Adrenal gland (tissue), 5 donors: ENCODE measurements at regions not wholly inside any gene's neighbourhood (a gene's known extent, or its start where the extent isn't known, plus 50 kb on each side); places are given as distances from the start of the nearest gene placed in this dataset.

Source experiments
- POLR2A ChIP-seq, 2 donors: fragments of 450-650 bp; IDR thresholded peaks; one replicate each; pipeline ENCODE4 v1.6.1; 2017; ENCODE audit warnings: antibody characterized with exemption in 2 of 2, mild to moderate bottlenecking in 2 of 2, moderate library complexity in 1 of 2
- TF ChIP-seq, protein P1 (sequence below), 6 experiments: fragments of 450-650 bp in 4 of 6; fragments of 200-600 bp in 2 of 6; sonication (generic) in 1 of 6; IDR thresholded peaks; 1 replicate in 5 of 6; 2 replicates in 1 of 6; pipeline versions ENCODE4 v1.5.1 to v1.8.0; 2016 to 2021; ENCODE audit warnings: antibody characterized with exemption in 6 of 6, mild to moderate bottlenecking in 2 of 6, moderate library complexity in 1 of 6
- donor health status: DM: no; HTN: no; CAD: no.

DNA sequence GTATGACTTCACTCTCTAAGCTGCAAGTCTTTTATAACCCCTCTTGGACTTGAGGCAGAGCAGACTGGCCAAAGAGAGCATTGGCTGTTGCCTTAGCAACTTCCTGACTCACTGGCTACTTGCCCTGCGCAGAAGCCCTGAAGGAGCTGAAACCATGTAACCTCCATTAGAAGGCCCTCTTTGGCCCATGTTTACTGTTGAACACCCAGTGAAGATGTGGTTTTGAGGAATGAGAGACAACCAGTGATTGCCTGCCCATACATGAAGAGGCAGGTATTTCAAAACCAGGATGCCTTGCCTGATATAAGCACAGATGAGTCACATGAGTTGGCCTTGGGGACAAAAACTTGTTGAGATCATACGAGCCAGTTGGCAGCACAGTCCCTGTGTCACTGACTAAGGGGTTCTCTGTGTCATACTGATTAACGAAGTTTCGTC lies 182.5 kb downstream of the EDN1 start:
- TF ChIP-seq, protein P1, sequence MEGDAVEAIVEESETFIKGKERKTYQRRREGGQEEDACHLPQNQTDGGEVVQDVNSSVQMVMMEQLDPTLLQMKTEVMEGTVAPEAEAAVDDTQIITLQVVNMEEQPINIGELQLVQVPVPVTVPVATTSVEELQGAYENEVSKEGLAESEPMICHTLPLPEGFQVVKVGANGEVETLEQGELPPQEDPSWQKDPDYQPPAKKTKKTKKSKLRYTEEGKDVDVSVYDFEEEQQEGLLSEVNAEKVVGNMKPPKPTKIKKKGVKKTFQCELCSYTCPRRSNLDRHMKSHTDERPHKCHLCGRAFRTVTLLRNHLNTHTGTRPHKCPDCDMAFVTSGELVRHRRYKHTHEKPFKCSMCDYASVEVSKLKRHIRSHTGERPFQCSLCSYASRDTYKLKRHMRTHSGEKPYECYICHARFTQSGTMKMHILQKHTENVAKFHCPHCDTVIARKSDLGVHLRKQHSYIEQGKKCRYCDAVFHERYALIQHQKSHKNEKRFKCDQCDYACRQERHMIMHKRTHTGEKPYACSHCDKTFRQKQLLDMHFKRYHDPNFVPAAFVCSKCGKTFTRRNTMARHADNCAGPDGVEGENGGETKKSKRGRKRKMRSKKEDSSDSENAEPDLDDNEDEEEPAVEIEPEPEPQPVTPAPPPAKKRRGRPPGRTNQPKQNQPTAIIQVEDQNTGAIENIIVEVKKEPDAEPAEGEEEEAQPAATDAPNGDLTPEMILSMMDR (IDR thresholded peaks at IDR 0.05), result no peak
- TF ChIP-seq POLR2A (IDR thresholded peaks at IDR 0.05), result no peak
